ENCODE measurements at regions not wholly inside any gene's neighbourhood (a gene's known extent, or its start where the extent isn't known, plus 50 kb on each side); places are given as distances from the start of the nearest gene placed in this dataset.

GRCh38 chr4:23068756-23069155 is 376.0 kb downstream of the GBA3 start:
- TF ChIP-seq SPI1 (IDR thresholded peaks at IDR 0.05; ENCODE audit: low read depth, low read length) = no peak
- no peak for TF ChIP-seq POLR2A (IDR thresholded peaks at IDR 0.05; ENCODE audit: low read depth, low read length)
- TF ChIP-seq POLR2AphosphoS5 (IDR thresholded peaks at IDR 0.05; ENCODE audit: low read depth, low read length) = no peak

All from GM12891 (cell line).